Body of pancreas (tissue), 4 donors: ENCODE measurements at regions not wholly inside any gene's neighbourhood (a gene's known extent, or its start where the extent isn't known, plus 50 kb on each side); places are given as distances from the start of the nearest gene placed in this dataset.

Source experiments
- CTCF ChIP-seq, 7 experiments: fragments of 450-650 bp in 4 of 7; fragments of 200-600 bp in 3 of 7; sonication (generic) in 3 of 7; IDR thresholded peaks; one replicate each; pipeline ENCODE4 v1.5.1; 2016 to 2019; ENCODE audit warnings: antibody characterized with exemption in 7 of 7
- POLR2A ChIP-seq, 3 donors: fragments of 450-650 bp; IDR thresholded peaks; one replicate each; pipeline ENCODE4 v1.6.1; 2016; ENCODE audit warnings: antibody characterized with exemption in 3 of 3, mild to moderate bottlenecking in 2 of 3

GRCh38 chr2:176747928-176748327 is 464.7 kb upstream of the HNRNPA3 start:
- TF ChIP-seq CTCF (IDR thresholded peaks at IDR 0.05): no peak
- no peak for TF ChIP-seq POLR2A (IDR thresholded peaks at IDR 0.05)
